SJCRH30 (cell line): ENCODE measurements at regions not wholly inside any gene's neighbourhood (a gene's known extent, or its start where the extent isn't known, plus 50 kb on each side); places are given as distances from the start of the nearest gene placed in this dataset.

Experiments used
- DNase-seq, 2 experiments: peaks; one replicate each; pipeline ENCODE4 v3.0.0-alpha.2; 2015 to 2020
- H3K27ac ChIP-seq: fragments of 250-450 bp; sonication (Bioruptor Pico); 2 replicates; pipeline ENCODE4 v1.5.1; 2020; ENCODE audit warnings: mild to moderate bottlenecking, moderate library complexity
- H3K27me3 ChIP-seq: fragments of 250-450 bp; sonication (Bioruptor Pico); 2 replicates; pipeline ENCODE4 v1.5.1; 2020; ENCODE audit warnings: mild to moderate bottlenecking, moderate library complexity
- H3K36me3 ChIP-seq: fragments of 250-450 bp; sonication (Bioruptor Pico); 2 replicates; pipeline ENCODE4 v1.5.1; 2020; ENCODE audit warnings: mild to moderate bottlenecking, moderate library complexity
- H3K4me1 ChIP-seq: fragments of 250-450 bp; sonication (Bioruptor Pico); 2 replicates; pipeline ENCODE4 v1.5.1; 2020; ENCODE audit warnings: mild to moderate bottlenecking, moderate library complexity
- H3K4me3 ChIP-seq: fragments of 250-450 bp; sonication (Bioruptor Pico); 2 replicates; pipeline ENCODE4 v1.5.1; 2020; ENCODE audit warnings: mild to moderate bottlenecking, moderate library complexity
- H3K9me3 ChIP-seq: fragments of 250-450 bp; sonication (Bioruptor Pico); replicated peaks from 2 replicates; pipeline ENCODE4 v1.5.1; 2020; ENCODE audit warnings: mild to moderate bottlenecking, moderate library complexity

- Histone ChIP-seq H3K27ac (no peak overlapping the region), H3K36me3 (no peaks in the 10 kb centered on the region), H3K27me3 (no peaks in the 10 kb centered on the region), H3K4me3 (no peak overlapping the region), H3K9me3 (no peaks in the 10 kb centered on the region), H3K4me1 (peaks cover 5% of the 10 kb centered on the region)
- no peak for DNase-seq
Measured at GRCh38 chr5:71834601-71835000, 115.5 kb downstream of the CARTPT start.

- no peak overlapping the region for H3K4me3 ChIP-seq
- no peaks in the 10 kb centered on the region for H3K27me3 ChIP-seq
- H3K36me3 ChIP-seq = no peaks in the 10 kb centered on the region
- no peak overlapping the region for H3K27ac ChIP-seq
- DNase-seq = no peak
- no peaks in the 10 kb centered on the region for H3K9me3 ChIP-seq
- no peaks in the 10 kb centered on the region for H3K4me1 ChIP-seq
Measured at GRCh38 chr5:71836084-71836483, 117.0 kb downstream of the CARTPT start.

GRCh38 chr5:71836559-71837112, 117.6 kb downstream of the CARTPT start:
- no peak for DNase-seq
- H3K9me3 ChIP-seq = no peaks in the 10 kb centered on the region
- H3K4me3 ChIP-seq = no peak overlapping the region
- H3K27me3 ChIP-seq = no peaks in the 10 kb centered on the region
- no peaks in the 10 kb centered on the region for H3K36me3 ChIP-seq
- H3K4me1 ChIP-seq = no peaks in the 10 kb centered on the region
- H3K27ac ChIP-seq = no peak overlapping the region

- H3K27me3 ChIP-seq = no peaks in the 10 kb centered on the region
- H3K27ac ChIP-seq = no peak overlapping the region
- H3K4me1 ChIP-seq = no peaks in the 10 kb centered on the region
- H3K4me3 ChIP-seq = no peak overlapping the region
- H3K9me3 ChIP-seq = no peaks in the 10 kb centered on the region
- no peak for DNase-seq
- H3K36me3 ChIP-seq = no peaks in the 10 kb centered on the region
Measured at GRCh38 chr5:71838286-71838685, 119.2 kb downstream of the CARTPT start.

GRCh38 chr5:71839096-71839884, 120.2 kb downstream of the CARTPT start:
- H3K36me3 ChIP-seq = no peaks in the 10 kb centered on the region
- no peaks in the 10 kb centered on the region for H3K4me1 ChIP-seq
- no peak overlapping the region for H3K27ac ChIP-seq
- no peak overlapping the region for H3K4me3 ChIP-seq
- no peaks in the 10 kb centered on the region for H3K9me3 ChIP-seq
- no peaks in the 10 kb centered on the region for H3K27me3 ChIP-seq
- no peak for DNase-seq

GRCh38 chr5:71841107-71841506, 122.0 kb downstream of the CARTPT start:
- Histone ChIP-seq H3K27ac (no peak overlapping the region), H3K27me3 (no peaks in the 10 kb centered on the region), H3K36me3 (no peaks in the 10 kb centered on the region), H3K9me3 (no peaks in the 10 kb centered on the region; the same call in 1 of the 2 replicates), H3K4me1 (no peaks in the 10 kb centered on the region), H3K4me3 (no peak overlapping the region)
- DNase-seq = no peak

- Histone ChIP-seq H3K9me3 (no peaks in the 10 kb centered on the region; the same call in 1 of the 2 replicates), H3K27me3 (no peaks in the 10 kb centered on the region), H3K36me3 (no peaks in the 10 kb centered on the region), H3K4me1 (no peaks in the 10 kb centered on the region), H3K27ac (no peak overlapping the region), H3K4me3 (no peak overlapping the region)
- DNase-seq = no peak
Measured at GRCh38 chr5:71843111-71843510, 124.0 kb downstream of the CARTPT start.

GRCh38 chr5:71844862-71845261, 125.8 kb downstream of the CARTPT start:
- Histone ChIP-seq H3K36me3 (no peaks in the 10 kb centered on the region), H3K27ac (no peak overlapping the region)
- no peak for DNase-seq

GRCh38 chr5:71859515-71859914, 140.4 kb downstream of the CARTPT start:
- peaks cover 3% of the 10 kb centered on the region; the same call in 1 of the 2 replicates for H3K9me3 ChIP-seq
- H3K27me3 ChIP-seq = no peaks in the 10 kb centered on the region
- no peaks in the 10 kb centered on the region for H3K36me3 ChIP-seq
- H3K4me3 ChIP-seq = no peak overlapping the region
- no peak for DNase-seq
- no peaks in the 10 kb centered on the region for H3K4me1 ChIP-seq
- H3K27ac ChIP-seq = no peak overlapping the region

More at GRCh38 chr5:71844862-71845261, 125.8 kb downstream of the CARTPT start:
- no peaks in the 10 kb centered on the region for H3K4me1 ChIP-seq
- H3K9me3 ChIP-seq = peaks cover 2% of the 10 kb centered on the region; the same call in 1 of the 2 replicates
- H3K4me3 ChIP-seq = no peak overlapping the region
- H3K27me3 ChIP-seq = no peaks in the 10 kb centered on the region

- Histone ChIP-seq H3K4me3 (no peak overlapping the region), H3K36me3 (no peaks in the 10 kb centered on the region), H3K9me3 (peaks cover 3% of the 10 kb centered on the region; the same call in 1 of the 2 replicates), H3K4me1 (no peaks in the 10 kb centered on the region), H3K27ac (no peak overlapping the region), H3K27me3 (no peaks in the 10 kb centered on the region)
- DNase-seq = no peak
Measured at GRCh38 chr5:71860048-71860447, 141.0 kb downstream of the CARTPT start.

GRCh38 chr5:71861682-71862081, 142.6 kb downstream of the CARTPT start:
- Histone ChIP-seq H3K27ac (no peak overlapping the region), H3K27me3 (no peaks in the 10 kb centered on the region), H3K4me1 (no peaks in the 10 kb centered on the region), H3K4me3 (no peak overlapping the region), H3K36me3 (no peaks in the 10 kb centered on the region), H3K9me3 (no peaks in the 10 kb centered on the region)
- DNase-seq = no peak

- DNase-seq = no peak
- H3K36me3 ChIP-seq = no peaks in the 10 kb centered on the region
- no peak overlapping the region for H3K4me3 ChIP-seq
- H3K9me3 ChIP-seq = no peaks in the 10 kb centered on the region
- no peak overlapping the region for H3K27ac ChIP-seq
- H3K4me1 ChIP-seq = no peaks in the 10 kb centered on the region
- no peaks in the 10 kb centered on the region for H3K27me3 ChIP-seq
Measured at GRCh38 chr5:71862087-71862486, 143.0 kb downstream of the CARTPT start.

- Histone ChIP-seq H3K27me3 (no peaks in the 10 kb centered on the region), H3K36me3 (no peaks in the 10 kb centered on the region), H3K4me1 (no peaks in the 10 kb centered on the region), H3K9me3 (no peaks in the 10 kb centered on the region), H3K27ac (no peak overlapping the region), H3K4me3 (no peak overlapping the region)
- no peak for DNase-seq
Measured at GRCh38 chr5:71862507-71863060, 143.5 kb downstream of the CARTPT start.

GRCh38 chr5:71864730-71865601, 145.9 kb downstream of the CARTPT start:
- no peaks in the 10 kb centered on the region for H3K4me1 ChIP-seq
- H3K36me3 ChIP-seq = no peaks in the 10 kb centered on the region
- H3K27me3 ChIP-seq = no peaks in the 10 kb centered on the region
- no peak for DNase-seq
- H3K9me3 ChIP-seq = no peaks in the 10 kb centered on the region
- H3K4me3 ChIP-seq = no peak overlapping the region
- H3K27ac ChIP-seq = no peak overlapping the region
